ENCODE measurements at regions not wholly inside any gene's neighbourhood (a gene's known extent, or its start where the extent isn't known, plus 50 kb on each side); places are given as distances from the start of the nearest gene placed in this dataset.

GRCh38 chr15:35987056-35987455, 441.1 kb upstream of the DPH6 start:
- H3K36me3 ChIP-seq (ENCODE audit: control insufficient read depth, insufficient read depth, low read length): no peaks in the 10 kb centered on the region
- TF ChIP-seq CTCF (IDR thresholded peaks at IDR 0.05; ENCODE audit: insufficient read depth in 1 of 2, low read depth in 1 of 2, low read length in 1 of 2, severe bottlenecking in 1 of 2, unreplicated experiment in 1 of 2): no peak
- no TSS peak for BruUV-seq (replicated peaks)
- no peak overlapping the region for H3K27ac Mint-ChIP-seq (ENCODE audit: unreplicated experiment)
- ChIA-PET POLR2A (no interaction called here), CTCF (no interaction called here)
- H3K36me3 Mint-ChIP-seq (ENCODE audit: insufficient read depth, unreplicated experiment): no peaks in the 10 kb centered on the region
- H3K4me3 ChIP-seq (ENCODE audit: low read depth, low read length): no peak overlapping the region
- no peaks in the 10 kb centered on the region for H3K9me3 Mint-ChIP-seq (ENCODE audit: unreplicated experiment)
- H3K27me3 Mint-ChIP-seq (ENCODE audit: insufficient read depth, unreplicated experiment): no peaks in the 10 kb centered on the region
- H3K4me3 Mint-ChIP-seq (ENCODE audit: unreplicated experiment): no peak overlapping the region
- intact Hi-C loops (cut with micrococcal nuclease; ENCODE audit: unreplicated experiment): no loop called here
- no peaks in the 10 kb centered on the region for H3K9me3 ChIP-seq
- no peaks in the 10 kb centered on the region for H3K27me3 ChIP-seq (replicated peaks; ENCODE audit: control insufficient read depth, insufficient read depth, low read length)
- no peaks in the 10 kb centered on the region for H3K4me1 Mint-ChIP-seq (ENCODE audit: low read depth, unreplicated experiment)
- no peak for DNase-seq
- no peaks in the 10 kb centered on the region for H3K4me1 ChIP-seq

GRCh38 chr15:35991386-35991785, 445.4 kb upstream of the DPH6 start:
- H3K36me3 Mint-ChIP-seq (ENCODE audit: insufficient read depth, unreplicated experiment): no peaks in the 10 kb centered on the region
- DNase-seq: peak; percentile 4 to 42
- Histone ChIP-seq H3K4me1 (no peaks in the 10 kb centered on the region), H3K36me3 (ENCODE audit: control insufficient read depth, insufficient read depth, low read length) (no peaks in the 10 kb centered on the region), H3K27me3 (replicated peaks; ENCODE audit: control insufficient read depth, insufficient read depth, low read length) (no peaks in the 10 kb centered on the region), H3K9me3 (no peaks in the 10 kb centered on the region), H3K4me3 (ENCODE audit: low read depth, low read length) (no peak overlapping the region)
- intact Hi-C loops (cut with micrococcal nuclease; ENCODE audit: unreplicated experiment): no loop called here
- no peaks in the 10 kb centered on the region for H3K9me3 Mint-ChIP-seq (ENCODE audit: unreplicated experiment)
- no peak overlapping the region for H3K4me3 Mint-ChIP-seq (ENCODE audit: unreplicated experiment)
- ChIA-PET POLR2A (no interaction called here), CTCF (no interaction called here)
- H3K27ac Mint-ChIP-seq (ENCODE audit: unreplicated experiment): no peak overlapping the region
- H3K27me3 Mint-ChIP-seq (ENCODE audit: insufficient read depth, unreplicated experiment): no peaks in the 10 kb centered on the region
- BruUV-seq (replicated peaks): no TSS peak
- no peaks in the 10 kb centered on the region for H3K4me1 Mint-ChIP-seq (ENCODE audit: low read depth, unreplicated experiment)
- TF ChIP-seq CTCF (IDR thresholded peaks at IDR 0.05; ENCODE audit: insufficient read depth in 1 of 2, low read depth in 1 of 2, low read length in 1 of 2, severe bottlenecking in 1 of 2, unreplicated experiment in 1 of 2): no peak

GRCh38 chr15:35992791-35993190, 446.8 kb upstream of the DPH6 start:
- H3K4me3 ChIP-seq (ENCODE audit: low read depth, low read length): no peak overlapping the region
- intact Hi-C loops (cut with micrococcal nuclease; ENCODE audit: unreplicated experiment): no loop called here
- BruUV-seq (replicated peaks): no TSS peak
- H3K36me3 ChIP-seq (ENCODE audit: control insufficient read depth, insufficient read depth, low read length): no peaks in the 10 kb centered on the region
- H3K27ac Mint-ChIP-seq (ENCODE audit: unreplicated experiment): no peak overlapping the region
- H3K27me3 Mint-ChIP-seq (ENCODE audit: insufficient read depth, unreplicated experiment): no peaks in the 10 kb centered on the region
- H3K4me1 Mint-ChIP-seq (ENCODE audit: low read depth, unreplicated experiment): no peaks in the 10 kb centered on the region
- ChIA-PET CTCF (no interaction called here), POLR2A (no interaction called here)
- H3K27me3 ChIP-seq (replicated peaks; ENCODE audit: control insufficient read depth, insufficient read depth, low read length): no peaks in the 10 kb centered on the region
- TF ChIP-seq CTCF (IDR thresholded peaks at IDR 0.05; ENCODE audit: insufficient read depth in 1 of 2, low read depth in 1 of 2, low read length in 1 of 2, severe bottlenecking in 1 of 2, unreplicated experiment in 1 of 2): no peak
- DNase-seq: no peak
- no peaks in the 10 kb centered on the region for H3K9me3 ChIP-seq
- no peak overlapping the region for H3K4me3 Mint-ChIP-seq (ENCODE audit: unreplicated experiment)
- H3K9me3 Mint-ChIP-seq (ENCODE audit: unreplicated experiment): no peaks in the 10 kb centered on the region
- no peaks in the 10 kb centered on the region for H3K4me1 ChIP-seq
- no peaks in the 10 kb centered on the region for H3K36me3 Mint-ChIP-seq (ENCODE audit: insufficient read depth, unreplicated experiment)

Measured in Caco-2 (cell line).